Ishikawa (cell line): ENCODE measurements at regions not wholly inside any gene's neighbourhood (a gene's known extent, or its start where the extent isn't known, plus 50 kb on each side); places are given as distances from the start of the nearest gene placed in this dataset.

Source experiments
- CEBPB ChIP-seq: IDR thresholded peaks from 2 replicates; pipeline ENCODE4 v1.6.1; 2012
- EP300 ChIP-seq: IDR thresholded peaks from 2 replicates; pipeline ENCODE4 v1.6.1; 2012; ENCODE audit warnings: borderline replicate concordance
- FOXM1 ChIP-seq: IDR thresholded peaks from 2 replicates; pipeline ENCODE4 v1.6.1; 2012; ENCODE audit warnings: low read depth, borderline replicate concordance
- RAD21 ChIP-seq: IDR thresholded peaks from 2 replicates; pipeline ENCODE4 v1.6.1; 2012; ENCODE audit warnings: low read depth
- TF ChIP-seq, protein P1 (sequence below): IDR thresholded peaks from 2 replicates; pipeline ENCODE4 v1.6.1; 2012; ENCODE audit warnings: low read depth, mild to moderate bottlenecking

DNA sequence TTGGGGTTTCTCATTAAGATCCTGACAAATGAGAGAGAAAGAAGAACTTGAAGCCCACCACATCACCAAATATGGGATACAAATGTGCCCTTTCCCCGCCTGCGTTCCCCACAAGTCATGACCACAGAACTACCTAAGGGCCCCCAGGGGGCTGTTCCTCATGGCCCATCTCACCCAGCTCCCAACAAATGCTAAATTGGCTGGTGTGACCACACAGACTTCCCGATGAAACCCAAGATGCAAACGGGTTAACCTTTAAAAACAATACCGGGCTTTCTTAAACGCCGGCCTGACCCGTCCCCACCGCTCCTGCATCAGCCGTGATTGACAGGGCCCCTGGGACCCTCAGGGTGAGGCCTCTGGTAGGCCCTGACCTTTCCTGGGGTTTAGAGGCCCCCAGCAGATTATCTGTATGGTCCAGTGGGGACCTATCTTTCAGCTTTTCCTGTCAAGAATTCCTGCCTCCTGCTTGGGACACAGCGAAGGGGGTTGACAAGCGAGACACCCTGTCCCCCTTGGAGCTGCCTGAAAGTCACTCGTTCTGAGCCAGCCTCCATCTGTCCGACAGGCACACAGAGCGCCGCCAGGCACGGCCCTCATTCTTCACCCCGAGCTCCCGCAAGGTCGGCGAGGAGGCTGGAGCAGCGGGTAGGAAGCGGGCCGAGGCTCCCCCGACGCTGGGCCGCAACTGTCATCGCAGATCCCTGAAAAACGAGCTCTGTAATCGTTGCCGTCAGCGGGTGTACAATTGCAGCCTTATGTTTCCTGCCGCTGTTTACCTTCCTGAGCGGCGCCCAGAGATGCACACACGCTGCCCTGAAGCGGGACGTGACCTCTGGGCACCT lies 300.1 kb downstream of the FOXL1 start:
- TF ChIP-seq, protein P1, sequence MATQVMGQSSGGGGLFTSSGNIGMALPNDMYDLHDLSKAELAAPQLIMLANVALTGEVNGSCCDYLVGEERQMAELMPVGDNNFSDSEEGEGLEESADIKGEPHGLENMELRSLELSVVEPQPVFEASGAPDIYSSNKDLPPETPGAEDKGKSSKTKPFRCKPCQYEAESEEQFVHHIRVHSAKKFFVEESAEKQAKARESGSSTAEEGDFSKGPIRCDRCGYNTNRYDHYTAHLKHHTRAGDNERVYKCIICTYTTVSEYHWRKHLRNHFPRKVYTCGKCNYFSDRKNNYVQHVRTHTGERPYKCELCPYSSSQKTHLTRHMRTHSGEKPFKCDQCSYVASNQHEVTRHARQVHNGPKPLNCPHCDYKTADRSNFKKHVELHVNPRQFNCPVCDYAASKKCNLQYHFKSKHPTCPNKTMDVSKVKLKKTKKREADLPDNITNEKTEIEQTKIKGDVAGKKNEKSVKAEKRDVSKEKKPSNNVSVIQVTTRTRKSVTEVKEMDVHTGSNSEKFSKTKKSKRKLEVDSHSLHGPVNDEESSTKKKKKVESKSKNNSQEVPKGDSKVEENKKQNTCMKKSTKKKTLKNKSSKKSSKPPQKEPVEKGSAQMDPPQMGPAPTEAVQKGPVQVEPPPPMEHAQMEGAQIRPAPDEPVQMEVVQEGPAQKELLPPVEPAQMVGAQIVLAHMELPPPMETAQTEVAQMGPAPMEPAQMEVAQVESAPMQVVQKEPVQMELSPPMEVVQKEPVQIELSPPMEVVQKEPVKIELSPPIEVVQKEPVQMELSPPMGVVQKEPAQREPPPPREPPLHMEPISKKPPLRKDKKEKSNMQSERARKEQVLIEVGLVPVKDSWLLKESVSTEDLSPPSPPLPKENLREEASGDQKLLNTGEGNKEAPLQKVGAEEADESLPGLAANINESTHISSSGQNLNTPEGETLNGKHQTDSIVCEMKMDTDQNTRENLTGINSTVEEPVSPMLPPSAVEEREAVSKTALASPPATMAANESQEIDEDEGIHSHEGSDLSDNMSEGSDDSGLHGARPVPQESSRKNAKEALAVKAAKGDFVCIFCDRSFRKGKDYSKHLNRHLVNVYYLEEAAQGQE, result no peak
- TF ChIP-seq EP300 (no peak), FOXM1 (no peak), CEBPB (no peak), RAD21 (no peak)
